Astrocyte (in vitro differentiated cells and primary cell): ENCODE measurements at regions not wholly inside any gene's neighbourhood (a gene's known extent, or its start where the extent isn't known, plus 50 kb on each side); places are given as distances from the start of the nearest gene placed in this dataset.

ENCODE experiments used
- EZH2 ChIP-seq: IDR thresholded peaks from 2 replicates; pipeline ENCODE4 v1.6.1; 2012; ENCODE audit warnings: mild to moderate bottlenecking, low read length, inconsistent platforms; ENCODE audit not compliant: insufficient read depth
- TF ChIP-seq, protein P1 (sequence below): IDR thresholded peaks from 2 replicates; pipeline ENCODE4 v1.5.1; 2011; ENCODE audit warnings: low read depth, mild to moderate bottlenecking, inconsistent platforms, low read length, moderate library complexity; ENCODE audit not compliant: insufficient read depth

DNA sequence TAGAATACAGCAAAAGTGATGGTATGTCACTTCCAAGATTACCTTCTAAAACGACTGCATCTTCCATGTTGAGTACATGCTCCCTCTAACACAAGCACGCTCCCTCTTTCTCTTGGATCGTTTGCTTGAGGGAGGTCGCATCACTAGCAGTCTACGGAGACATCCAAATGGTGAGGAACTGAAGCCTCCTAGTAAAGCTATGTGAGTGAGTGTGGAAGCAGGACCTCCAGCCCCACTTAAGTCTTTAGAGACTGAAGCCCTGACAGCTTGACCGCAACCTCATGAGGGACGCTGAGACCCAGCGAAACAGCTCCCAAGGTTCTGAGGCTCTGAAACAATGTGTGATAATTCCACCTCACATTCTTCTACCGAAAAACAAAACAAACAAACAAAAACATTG lies 486.7 kb upstream of the GCFC2 start:
- TF ChIP-seq, protein P1, sequence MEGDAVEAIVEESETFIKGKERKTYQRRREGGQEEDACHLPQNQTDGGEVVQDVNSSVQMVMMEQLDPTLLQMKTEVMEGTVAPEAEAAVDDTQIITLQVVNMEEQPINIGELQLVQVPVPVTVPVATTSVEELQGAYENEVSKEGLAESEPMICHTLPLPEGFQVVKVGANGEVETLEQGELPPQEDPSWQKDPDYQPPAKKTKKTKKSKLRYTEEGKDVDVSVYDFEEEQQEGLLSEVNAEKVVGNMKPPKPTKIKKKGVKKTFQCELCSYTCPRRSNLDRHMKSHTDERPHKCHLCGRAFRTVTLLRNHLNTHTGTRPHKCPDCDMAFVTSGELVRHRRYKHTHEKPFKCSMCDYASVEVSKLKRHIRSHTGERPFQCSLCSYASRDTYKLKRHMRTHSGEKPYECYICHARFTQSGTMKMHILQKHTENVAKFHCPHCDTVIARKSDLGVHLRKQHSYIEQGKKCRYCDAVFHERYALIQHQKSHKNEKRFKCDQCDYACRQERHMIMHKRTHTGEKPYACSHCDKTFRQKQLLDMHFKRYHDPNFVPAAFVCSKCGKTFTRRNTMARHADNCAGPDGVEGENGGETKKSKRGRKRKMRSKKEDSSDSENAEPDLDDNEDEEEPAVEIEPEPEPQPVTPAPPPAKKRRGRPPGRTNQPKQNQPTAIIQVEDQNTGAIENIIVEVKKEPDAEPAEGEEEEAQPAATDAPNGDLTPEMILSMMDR, result no peak
- TF ChIP-seq EZH2, result no peak
